Islet of Langerhans (tissue), 1 donor: ENCODE measurements at regions not wholly inside any gene's neighbourhood (a gene's known extent, or its start where the extent isn't known, plus 50 kb on each side); places are given as distances from the start of the nearest gene placed in this dataset.

Experiments used
- FAIRE-seq: peaks from one replicate; lab custom pipeline; 2011; peaks lifted over from hg19 to GRCh38; lab: Jason Lieb, UNC

DNA sequence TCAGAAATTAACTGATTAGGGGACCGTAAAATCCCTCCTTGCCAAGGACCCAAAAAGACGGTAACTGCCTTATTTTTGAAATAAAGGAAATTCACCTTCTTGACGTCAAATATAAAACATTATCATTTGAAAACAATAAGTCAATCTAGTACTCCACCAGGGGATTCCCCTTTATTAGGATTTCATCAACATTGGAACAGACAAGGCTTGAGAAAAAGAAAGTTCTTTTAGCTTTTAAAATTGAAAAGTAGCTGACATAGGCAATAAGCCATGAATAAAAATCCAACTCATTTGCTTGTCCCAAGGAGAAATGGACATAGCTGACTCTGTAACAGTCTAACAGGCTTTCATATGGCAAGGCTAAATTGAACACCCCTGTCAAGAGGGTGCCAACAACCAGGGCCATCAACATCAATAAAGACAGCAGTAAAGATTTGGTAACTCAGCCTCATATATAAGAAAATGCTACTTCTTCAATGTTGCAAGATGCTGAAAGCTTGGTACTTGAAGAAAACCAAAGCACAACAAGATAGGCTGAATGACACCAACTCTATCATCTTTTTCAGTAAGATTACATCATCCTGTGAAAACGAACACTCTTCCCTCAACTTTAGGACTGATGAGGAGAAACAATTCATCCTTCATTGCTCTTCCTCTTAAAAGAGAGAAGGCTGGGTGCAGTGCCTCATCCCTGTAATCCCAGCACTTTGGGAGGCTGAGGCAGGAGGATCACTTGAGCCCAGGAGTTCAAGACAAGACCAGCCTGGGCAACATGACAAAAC, 121.0 kb upstream of the PRDM1 start:
- FAIRE-seq: no peak

DNA sequence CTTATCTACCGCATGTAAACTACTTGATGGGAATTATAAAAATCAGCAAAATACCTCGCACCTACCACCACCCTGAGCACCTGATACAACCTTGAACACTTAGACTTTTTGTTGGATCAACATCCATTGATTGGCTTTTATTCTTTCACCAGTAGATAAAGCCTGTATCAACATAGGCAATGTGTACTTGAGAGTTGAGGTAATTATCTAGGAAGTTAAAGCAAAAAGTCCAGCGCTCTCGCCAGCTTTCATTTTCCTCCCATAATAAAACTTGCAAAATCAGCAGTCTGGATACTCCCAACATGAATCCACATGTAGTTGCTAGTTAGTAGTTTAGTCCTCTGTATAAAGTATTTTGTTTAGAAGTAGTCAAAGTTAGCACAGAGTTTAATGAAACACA, 132.0 kb upstream of the PRDM1 start:
- no peak for FAIRE-seq

DNA sequence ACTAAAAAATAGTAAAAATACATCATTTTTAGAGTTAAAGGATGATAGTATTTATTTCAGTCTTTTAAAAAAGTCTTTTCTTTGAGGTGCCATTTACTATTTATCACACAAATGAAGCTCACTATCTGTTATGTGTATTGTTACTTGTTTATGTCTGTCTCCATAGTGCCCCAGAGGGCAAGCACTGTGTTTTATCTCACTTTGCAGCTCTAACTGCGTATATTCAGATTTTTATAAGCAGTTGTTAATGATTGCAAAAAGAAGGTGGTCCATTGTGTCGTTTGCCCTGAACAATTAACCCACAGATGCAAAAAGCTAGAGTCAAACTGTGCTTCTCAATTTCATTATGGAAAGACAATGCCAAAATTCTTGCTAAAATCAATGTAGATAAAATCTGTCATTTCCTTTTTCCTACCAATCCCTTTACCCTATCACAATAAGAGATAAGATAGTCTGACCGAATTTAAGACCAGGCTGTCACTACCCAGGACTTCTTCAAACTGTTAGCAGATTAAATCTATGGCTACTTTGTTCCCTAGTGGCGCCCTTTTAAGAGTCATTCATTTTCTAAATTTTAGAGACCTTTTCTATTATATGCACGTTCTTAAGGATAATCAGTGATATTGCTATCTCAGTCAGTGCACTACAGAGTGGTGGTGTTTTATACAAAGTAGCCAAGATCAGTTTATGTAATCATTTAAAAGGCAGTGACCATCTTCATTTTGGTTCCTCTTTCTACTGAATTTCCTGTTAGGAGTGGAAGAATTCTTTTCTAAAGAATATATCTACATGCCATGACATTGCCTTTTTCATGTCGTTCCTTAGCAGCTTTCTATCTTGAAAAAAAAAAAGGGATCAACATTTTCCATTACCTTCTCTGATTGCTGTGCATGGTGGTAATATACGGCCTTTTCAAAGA, 133.1 kb upstream of the PRDM1 start:
- FAIRE-seq: no peak

DNA sequence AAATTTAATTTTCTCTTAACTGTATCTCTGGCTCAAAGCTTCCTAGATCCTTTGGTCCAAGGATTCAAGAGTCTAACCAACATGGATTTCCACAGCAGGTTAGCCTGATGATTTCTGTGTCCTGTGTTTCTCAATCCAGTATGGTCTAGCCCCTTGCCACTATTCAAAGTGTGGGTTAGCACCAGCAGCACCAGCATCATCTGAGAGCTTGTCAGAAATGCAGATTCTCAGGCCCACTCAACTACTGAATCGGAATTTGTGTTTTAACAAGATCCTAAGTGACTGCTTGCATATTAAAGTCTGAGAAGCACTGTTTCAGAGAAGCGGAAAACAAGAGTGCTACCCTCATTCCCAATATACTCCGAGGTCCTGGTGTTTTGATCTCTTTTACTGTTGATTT, 133.8 kb upstream of the PRDM1 start:
- FAIRE-seq: no peak

DNA sequence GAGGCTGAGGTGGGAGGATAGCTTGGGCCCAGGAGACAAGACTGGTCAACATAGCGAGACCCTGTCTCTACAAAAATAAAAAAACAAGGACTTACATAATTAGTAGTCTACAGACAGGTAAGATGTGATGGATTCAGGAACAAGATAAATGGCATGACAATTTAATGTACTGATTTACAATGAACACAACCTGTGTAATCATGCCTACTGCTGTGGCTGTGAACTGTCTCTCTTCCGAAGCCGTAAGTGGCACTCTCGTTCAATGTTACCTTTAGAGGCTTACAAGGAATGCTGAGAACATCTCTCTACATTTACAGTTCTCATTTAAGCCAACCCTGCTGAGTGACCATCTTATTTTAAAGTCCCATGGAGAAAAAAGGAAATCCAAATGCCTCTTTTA, 134.8 kb upstream of the PRDM1 start:
- no peak for FAIRE-seq

DNA sequence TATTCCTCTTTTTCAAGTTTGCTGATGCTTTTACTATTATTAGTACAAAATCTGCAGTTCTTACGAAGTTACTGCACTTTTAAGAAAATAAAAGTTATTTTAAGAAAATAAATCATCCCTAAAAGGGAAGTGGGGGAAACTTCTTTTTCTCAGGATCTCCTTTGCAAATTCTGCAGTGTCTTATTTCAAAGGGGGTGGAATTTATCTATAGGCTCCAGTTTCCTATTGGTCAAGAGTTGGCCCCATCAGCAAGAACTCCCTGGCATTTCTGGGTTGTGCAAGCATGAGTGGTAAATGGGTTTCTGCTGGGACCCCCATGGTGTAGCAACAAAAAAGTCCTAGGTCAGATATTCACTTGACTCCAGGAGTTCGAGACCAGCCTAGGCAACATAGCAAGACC, 136.3 kb upstream of the PRDM1 start:
- FAIRE-seq: no peak

DNA sequence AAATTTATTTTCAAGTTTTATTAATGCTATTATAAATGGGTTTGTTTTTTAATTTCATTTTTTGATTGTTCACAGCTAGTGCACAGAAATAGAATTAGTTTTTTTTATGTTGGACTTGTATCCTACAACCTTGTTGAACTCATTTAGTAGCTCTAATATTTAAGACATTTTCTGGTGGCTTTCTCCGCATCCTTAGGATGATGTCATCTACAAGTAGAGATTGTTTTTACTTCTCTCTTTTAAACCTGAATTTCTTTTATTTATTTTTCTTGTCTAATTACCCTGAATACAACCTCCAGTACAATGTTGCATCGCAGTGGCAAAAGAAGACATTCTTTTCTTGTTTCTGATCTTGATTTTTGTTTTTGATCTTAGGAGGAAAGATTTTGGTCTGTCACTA, 142.6 kb upstream of the PRDM1 start:
- FAIRE-seq: no peak

DNA sequence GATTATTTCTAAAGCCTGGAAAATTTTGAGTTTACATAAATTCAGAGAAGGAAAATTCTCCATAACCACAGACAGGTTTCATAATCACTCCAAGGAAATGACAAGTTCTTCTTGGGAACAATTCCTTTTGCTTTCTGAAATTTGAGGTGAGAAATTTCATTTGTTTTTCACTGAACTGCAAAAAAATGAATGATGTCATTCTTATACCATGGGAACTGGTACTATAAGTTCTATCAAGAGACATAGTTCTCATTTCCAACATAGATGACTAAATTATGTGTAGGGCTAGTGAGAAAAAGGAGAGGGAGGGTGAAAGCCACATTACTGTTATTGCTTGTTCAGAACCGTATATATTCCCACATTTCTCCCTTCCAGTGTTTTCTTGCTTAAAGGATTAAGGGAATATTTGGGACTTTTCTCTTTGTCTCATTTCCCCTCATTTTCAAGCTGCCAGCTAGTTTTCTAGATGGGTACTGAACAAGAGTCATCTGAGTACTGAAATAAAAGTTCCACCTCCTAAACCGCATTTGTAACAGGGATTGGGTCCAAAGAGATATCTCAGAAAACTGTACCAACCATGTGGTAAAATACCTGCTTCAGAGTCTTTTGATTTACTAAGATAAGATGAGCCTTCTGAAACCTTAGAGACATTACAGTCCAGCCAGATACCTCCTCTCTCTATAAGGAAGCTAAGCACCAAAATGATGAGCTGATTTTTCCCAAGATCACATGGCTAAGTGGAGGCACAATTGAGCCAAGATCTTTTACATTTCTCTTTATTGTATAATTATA, 144.3 kb upstream of the PRDM1 start:
- no peak for FAIRE-seq

DNA sequence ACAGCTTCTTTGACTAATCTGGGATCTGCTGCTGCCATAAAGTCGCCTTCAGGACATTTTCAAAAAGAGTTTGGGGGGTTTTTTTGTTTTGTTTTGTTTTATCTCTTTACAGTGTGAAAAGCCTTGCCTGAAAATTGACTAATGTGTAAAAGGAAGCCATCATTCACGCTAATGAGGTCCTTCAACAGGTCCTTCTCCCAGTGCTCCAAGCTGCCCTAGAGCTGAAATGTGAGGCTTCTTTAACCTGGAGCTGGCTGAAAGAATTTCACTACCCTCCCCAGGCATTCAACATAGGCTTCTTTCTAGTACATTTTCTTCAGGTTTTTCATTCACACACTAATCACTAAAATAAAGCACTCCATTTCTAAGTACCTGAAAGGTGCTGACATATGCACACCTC, 145.1 kb upstream of the PRDM1 start:
- FAIRE-seq: no peak

DNA sequence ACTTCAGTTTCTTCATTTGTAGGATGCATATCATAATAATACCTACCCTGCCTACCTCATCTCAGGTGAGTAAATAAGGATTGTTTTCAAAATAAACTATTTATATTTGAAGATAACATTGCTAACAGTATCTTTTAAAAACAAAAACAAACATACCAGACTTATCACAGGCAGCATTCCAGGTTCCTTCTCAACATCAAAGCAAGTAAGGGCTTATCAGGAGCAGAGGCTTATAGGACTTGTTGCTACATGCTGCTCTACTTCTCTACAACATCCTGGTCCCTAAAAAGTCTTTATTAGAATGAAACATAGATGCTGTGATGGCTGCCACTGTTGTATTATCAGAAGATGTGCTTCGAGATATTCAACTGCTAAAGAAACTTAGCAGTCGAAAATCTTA, 149.2 kb upstream of the PRDM1 start:
- no peak for FAIRE-seq

DNA sequence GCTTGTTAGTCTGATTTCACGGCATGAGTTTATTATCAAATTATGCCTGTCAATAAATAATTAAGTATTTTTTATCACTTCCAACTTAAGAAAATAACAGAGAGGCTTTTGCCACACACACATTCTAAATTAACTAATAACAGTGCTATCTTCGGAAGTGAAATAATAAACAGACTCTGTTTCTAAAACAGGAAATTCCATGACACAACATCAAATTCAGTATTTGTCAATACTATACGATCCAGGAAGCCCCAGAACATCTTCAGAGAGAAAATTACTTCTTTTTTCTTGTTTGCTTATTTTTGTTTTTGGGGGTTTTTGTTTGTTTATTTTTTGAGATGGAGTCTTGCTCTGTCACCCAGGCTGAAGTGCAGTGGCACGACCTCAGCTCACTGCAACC, 150.7 kb upstream of the PRDM1 start:
- FAIRE-seq: no peak

DNA sequence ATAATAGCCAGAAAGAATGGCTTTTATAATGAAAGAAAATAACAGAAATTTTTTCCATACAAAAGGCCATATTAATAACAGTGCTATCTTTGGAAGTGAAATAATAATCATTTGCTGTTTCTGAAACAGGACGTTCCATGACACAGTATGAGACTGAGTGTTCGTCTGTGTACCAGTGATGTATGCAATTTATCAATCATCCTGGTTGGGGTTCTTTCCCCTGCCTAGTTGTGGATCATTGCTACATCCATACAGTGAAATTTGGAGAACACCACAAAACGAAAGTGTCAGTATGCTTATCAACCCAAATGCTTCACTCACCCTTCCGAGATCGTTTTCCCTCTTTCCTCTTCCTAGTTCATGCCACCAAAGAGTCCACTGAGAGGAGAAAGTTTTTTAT, 151.4 kb upstream of the PRDM1 start:
- FAIRE-seq: no peak

DNA sequence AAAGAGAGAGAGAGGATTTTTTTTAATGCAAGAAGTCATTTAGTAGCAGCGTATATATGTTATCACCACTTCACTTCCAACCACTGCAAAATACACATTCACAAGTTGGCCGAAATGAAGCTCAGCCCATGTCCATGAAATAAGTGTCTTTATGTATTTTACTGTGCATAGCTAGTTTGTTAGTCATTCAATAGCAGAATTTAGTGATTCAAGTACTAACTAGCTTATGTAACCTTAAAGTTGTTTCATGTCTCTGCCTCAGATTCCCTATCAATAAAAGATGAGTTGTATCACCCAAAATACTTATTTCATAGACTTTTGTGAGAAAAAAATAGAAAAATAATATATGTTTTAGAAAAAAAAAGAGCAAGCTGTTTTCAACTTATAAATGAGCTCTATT, 153.7 kb upstream of the PRDM1 start:
- FAIRE-seq: no peak

DNA sequence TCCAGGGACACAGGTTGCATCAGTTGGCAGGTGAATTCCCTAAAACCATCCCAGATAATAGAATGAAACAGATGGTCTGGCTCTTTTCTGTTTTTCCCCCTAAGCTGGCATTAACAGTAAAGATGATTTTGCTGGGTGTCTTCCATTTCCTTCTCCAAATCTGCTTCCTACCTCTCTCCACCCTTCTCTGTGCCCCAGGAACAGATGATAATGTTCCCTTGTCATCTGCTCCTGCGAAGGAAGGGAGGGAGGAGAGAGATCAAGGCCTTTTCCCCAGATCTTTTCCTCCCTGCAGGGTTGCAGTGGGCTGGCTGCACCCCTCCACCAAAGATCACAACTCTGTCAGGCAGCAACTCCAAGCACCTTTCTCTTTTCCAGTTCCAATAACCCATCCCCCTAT, 156.5 kb upstream of the PRDM1 start:
- no peak for FAIRE-seq

DNA sequence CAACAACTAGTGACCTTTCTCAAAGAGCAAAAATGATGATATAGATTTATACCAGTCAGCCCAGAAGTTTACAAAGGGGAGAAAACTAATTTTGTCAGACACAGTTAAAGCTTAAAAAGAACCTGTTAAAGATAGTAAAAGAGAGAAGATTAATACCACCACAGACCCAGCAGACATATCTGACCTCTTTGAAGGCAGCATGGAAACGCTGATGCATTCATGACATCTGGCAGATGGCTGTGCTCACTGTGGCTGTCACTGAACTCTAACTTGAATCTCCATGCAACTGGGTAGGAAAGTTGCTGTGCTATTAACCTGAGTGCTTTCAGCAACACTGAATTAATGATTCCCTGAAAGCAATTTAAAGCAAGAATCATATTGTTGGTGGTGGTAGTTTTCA, 159.8 kb upstream of the PRDM1 start:
- no peak for FAIRE-seq

DNA sequence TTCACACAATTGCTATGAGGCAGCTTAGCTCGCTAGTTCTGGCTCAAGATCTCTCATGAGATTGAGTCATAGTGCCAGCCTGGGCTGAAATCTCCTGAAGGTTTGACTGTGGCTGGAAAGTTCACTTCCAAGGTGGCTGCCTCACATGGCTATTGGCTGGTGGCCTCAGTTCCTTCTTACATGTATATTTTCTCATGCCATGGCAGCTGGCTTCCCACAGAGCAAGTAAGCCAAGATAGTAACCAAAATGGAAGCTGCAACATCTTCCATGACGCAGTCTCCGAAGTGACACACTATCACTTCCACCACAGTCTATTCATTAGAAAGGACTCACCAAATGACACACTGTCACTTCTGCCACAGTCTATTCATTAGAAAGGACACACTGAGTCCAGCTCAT, 160.4 kb upstream of the PRDM1 start:
- no peak for FAIRE-seq

DNA sequence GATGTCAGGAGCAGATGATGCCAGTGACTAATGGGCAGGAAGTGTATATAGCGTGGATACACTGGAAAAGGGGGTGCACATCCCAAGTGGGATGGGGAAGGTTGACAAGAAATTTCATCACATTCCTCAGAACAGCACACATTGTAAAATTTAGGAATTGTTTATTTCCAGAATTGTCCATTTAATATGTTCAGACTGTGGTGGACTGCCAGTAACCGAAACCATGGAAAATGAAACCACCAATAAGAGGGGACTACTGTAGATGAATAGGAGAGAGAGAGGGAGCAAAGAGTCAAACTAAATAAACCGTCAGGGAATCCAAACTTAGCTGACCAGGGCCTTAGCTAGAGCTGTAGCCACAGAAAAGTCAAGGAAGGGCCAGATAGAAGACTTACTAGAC, 164.4 kb upstream of the PRDM1 start:
- no peak for FAIRE-seq

DNA sequence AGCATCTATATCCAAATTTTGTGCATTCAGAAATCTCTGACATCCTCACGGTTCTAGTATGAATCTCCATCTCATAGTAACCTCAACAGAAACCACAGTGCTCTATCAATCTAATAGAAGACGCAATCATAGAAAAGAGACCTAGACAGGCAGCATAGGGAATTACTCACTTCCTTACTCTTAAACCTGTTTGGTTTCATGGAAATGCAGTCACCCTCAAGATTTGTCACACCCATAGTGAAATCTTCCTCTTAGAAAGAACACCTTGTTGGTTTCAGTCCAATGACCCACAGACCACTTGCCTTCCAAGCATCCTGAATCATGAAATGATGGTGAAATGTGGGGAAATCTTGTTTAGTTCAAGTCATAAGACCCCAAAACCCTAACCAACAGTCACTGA, 166.1 kb upstream of the PRDM1 start:
- no peak for FAIRE-seq

DNA sequence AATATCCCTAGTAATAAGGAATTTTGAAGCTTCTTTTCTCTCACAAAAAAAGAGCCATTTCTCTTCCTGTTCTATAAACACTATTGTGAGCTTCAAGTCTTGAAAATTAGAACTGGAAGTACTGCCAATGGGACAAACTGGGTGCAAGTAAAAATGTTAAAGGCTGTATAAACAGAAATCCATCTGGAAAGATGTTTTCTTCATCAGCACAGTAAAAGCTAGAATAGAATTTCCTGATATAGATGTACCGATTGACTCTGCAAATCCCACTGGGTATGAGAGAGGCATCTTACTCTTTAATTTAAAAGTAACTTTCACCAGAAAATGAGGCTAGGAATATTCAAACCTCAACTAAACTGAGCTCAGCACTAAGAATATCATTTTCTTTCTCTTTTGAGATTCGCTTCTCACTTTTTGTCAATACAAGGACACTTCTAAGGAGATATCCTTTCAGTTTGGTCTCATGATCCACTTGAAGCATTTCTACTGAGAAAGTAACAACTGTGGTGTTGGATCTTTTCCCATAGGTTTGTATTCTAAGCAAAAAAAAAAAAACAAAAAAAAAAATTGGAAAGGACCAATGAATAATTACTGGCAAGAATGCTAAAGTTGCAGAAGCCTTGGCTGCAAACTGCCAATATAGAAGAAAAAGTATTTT, 169.0 kb upstream of the PRDM1 start:
- FAIRE-seq: no peak

DNA sequence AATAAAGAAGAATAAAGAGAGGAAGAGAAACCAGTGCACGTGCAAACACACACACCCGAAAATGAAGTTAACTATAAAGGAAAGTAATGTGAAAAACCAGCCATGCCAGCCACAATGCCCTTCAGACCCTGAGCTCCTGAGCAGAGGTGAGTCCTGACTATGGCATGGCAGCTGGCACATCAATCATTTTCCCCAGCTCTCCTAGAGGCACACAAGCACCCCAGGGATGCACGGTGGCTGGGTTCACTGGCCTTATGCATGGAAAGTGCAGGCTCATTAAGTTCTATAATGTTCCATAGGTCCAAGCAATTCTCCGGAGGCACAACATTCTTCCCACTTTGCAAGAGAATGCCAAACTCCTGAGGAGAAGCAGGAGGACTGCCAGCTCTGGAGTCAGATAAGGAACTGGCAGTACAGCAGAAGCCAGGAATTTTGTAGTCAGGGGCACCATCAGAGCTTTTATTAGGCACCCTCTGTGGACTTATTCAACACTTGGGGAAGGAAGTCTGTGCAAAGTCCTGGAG, 175.0 kb upstream of the PRDM1 start:
- FAIRE-seq: no peak

DNA sequence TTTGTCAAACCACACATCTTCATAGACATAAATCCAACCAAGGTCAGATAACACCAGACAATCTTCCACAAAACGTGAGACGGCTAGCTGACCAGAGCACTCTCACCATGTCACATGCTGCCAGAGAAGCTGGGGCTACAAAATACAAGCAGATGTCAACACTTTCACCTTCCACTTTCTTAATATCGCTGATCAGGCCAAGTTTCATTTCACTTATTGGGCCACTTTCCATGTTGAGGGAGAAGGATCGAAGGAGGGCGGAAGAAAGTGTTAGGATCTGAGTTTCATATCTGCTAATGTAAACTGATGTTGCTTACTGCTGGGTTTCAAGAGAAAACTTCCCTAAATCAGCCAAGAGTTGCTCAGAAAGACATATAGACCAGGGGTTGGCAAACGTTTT, 177.0 kb upstream of the PRDM1 start:
- FAIRE-seq: no peak

DNA sequence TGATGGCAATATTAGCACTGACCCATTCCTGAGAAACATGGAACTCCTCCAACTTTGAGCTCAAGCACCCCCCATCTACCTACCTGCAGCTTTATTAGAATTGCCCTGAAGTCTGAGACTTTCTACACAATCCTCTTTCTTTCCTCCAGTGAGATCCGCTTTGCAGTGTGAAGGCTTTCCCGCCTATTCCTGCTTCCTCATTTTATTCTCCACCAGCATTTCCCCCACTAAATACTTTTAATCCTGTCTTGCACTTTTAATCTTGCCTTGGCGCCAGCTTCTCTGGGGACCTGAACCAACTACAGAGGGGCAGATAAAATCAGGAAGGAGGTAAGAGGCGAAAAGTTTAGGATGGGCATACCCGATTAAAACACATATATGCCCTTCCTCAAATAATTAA, 178.1 kb upstream of the PRDM1 start:
- FAIRE-seq: no peak
